HG03469 (cell line): ENCODE measurements at regions not wholly inside any gene's neighbourhood (a gene's known extent, or its start where the extent isn't known, plus 50 kb on each side); places are given as distances from the start of the nearest gene placed in this dataset.
A peak's percentile ranks its signal among the peaks of the same experiment; 100 is the strongest.
"Not testable (repeated sequence)": the region's sequence is repeated elsewhere in the genome, so short reads cannot be mapped to it uniquely, and the experiment has no call there.

Source experiments
- ATAC-seq: cut with Tn5 transposase; IDR thresholded peaks from one replicate; pipeline ENCODE4 v1.9.1; 2021; ENCODE audit warnings: mild to moderate bottlenecking, moderate library complexity, moderate number of reproducible peaks; ENCODE audit not compliant: unreplicated experiment

GRCh38 chr18:58805467-58806187, 59.0 kb upstream of the ZNF532 start:
- ATAC-seq = no peak

GRCh38 chr18:58806826-58807714, 57.6 kb upstream of the ZNF532 start:
- ATAC-seq = peak; percentile 93

- ATAC-seq = no peak
Observed at GRCh38 chr18:58807766-58808165, 56.9 kb upstream of the ZNF532 start.

GRCh38 chr18:58808349-58808748, 56.3 kb upstream of the ZNF532 start:
- no peak for ATAC-seq

GRCh38 chr18:58811859-58812258, 52.8 kb upstream of the ZNF532 start:
- ATAC-seq = not testable (repeated sequence)

GRCh38 chr18:58813105-58813504, 51.6 kb upstream of the ZNF532 start:
- no peak for ATAC-seq

GRCh38 chr18:58813561-58814225, 51.0 kb upstream of the ZNF532 start:
- no peak for ATAC-seq

- ATAC-seq = no peak
Observed at GRCh38 chr18:58814317-58814716, 50.4 kb upstream of the ZNF532 start.
